Cortex of kidney (tissue), 1 donor: ENCODE measurements at regions not wholly inside any gene's neighbourhood (a gene's known extent, or its start where the extent isn't known, plus 50 kb on each side); places are given as distances from the start of the nearest gene placed in this dataset.
"Not testable (repeated sequence)": the region's sequence is repeated elsewhere in the genome, so short reads cannot be mapped to it uniquely, and the experiment has no call there.

Experiments
- DNase-seq: peaks from one replicate; lab custom pipeline; 2025; lab: John Stamatoyannopoulos, UW

DNA sequence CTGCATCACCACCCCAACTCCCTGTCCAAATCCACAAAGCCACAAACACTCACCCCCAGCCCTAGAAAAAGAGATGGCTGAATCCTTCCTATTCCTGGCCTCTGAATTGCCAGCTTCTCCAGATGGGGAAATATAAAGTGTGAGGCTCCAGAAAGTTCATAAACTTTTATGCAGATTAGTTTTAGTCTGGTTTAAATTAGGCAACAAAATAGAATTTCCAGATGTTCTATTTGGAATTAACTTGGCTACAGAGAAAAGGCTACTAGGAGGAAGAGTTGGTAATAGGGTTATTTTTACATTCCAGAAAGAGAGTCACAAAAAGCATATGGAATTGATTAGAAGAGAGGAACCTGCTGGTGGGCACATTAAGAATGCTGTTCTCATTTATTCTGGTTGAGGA, 56.0 kb downstream of the EN1 start:
- no peak for DNase-seq

DNA sequence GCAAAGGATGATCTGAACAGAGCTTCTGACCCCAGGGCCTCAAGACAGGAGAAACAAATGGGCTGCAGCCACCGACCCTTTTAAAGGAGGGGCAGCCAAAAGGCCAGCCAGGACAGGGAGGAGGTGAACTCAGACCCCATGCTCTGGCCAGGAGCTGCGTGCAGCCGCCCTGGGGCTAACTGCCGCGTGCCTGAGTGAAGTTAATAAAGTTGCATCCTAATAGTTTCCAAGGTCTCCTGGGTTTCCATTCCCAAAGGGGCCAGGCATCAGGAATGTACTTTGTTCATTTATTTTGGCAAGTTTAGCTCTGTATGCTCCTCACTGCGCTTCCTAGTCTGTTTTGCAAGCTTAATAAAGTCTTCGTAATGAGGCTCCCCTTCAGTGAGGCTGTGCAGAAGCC, 60.7 kb downstream of the EN1 start:
- no peak for DNase-seq

DNA sequence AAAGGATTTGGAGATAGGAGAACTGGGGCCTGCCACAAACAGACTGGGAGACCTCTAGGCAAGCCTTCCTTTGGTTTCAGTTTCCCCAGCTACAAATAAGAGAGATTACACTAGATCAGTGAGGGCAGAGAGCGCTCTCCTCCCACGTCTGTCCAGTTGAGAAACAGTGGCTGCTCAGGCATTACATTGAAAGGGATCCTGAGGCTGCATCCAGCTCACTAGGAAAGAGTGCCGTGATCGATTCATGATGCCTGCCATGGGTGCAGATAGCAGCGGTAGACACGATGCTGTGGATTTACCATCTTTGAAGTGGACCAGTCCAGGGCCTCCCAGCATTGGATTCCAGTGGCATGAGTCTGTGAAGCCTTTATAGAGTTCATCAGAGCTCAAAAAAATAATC, 62.6 kb downstream of the EN1 start:
- DNase-seq: no peak

DNA sequence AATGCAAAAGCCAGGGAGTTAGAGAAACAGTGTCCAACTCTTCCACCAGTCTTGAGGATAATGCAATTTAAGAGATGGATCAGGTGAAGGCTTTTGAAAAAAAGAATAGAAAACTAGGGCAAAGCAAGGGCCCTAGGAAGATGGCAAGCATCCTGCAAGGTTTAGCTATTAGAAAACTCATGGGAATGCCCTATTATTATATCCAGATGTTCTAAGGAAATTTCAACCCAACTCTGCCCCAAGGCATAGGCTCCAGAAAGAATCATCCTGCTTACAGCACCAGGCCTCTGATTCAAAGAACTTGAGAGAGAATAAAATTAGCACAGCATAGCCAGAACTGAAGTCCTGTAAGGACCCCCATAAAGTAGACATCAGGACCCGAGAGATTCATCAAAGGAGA, 68.1 kb downstream of the EN1 start:
- DNase-seq: no peak

DNA sequence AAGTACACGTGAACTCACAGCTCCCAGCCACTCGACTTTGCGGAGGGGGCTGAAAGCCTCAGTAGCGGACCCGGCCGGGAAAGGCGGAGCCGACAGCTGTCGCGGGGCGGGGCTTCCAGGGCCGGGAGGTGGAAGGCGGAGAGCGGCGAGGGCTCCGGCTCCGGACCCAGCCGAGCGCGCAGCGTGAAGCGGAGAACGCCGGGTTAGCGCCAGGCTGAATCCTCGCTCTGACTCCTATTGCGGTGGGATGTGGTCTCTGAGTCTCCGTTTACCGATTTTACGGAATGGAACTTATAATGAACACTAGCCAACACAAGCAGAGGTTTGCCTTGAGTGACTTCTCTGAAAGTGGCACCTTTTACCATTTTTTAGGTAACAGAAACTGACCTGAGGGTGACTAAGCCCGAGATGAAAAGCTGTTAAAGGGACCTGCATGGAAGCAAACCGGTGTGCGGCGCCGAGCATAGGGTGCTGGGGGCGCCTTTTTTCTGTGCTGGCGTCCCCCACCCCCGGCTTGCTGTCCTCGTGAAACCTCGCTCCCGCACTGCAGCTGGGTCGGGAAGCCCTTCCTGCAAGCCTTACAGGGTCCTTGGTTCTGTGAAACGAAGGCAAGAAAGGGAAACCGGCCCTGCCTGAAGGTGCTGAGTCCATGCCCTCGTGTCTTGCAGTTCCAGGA, 72.9 kb downstream of the EN1 start:
- DNase-seq: no peak

DNA sequence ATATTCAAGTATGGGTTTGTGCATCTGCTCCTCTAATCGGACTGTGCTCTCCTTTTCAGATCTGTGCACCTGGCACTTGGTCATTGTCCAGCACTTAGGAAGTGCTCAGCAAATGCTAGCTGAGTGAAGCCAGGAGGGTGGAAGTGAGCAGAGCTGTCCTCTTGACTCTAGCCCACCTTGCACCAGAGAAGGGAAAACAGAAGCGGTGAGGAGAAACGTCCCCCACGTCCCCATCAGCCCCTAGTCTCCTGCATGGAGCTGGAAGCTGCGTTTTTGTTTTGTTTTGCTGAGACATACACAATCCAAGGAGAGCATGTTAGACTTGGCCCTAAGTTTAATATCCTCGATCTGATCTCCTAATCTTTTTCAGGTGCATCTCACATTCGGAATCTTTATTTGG, 73.6 kb downstream of the EN1 start:
- no peak for DNase-seq

DNA sequence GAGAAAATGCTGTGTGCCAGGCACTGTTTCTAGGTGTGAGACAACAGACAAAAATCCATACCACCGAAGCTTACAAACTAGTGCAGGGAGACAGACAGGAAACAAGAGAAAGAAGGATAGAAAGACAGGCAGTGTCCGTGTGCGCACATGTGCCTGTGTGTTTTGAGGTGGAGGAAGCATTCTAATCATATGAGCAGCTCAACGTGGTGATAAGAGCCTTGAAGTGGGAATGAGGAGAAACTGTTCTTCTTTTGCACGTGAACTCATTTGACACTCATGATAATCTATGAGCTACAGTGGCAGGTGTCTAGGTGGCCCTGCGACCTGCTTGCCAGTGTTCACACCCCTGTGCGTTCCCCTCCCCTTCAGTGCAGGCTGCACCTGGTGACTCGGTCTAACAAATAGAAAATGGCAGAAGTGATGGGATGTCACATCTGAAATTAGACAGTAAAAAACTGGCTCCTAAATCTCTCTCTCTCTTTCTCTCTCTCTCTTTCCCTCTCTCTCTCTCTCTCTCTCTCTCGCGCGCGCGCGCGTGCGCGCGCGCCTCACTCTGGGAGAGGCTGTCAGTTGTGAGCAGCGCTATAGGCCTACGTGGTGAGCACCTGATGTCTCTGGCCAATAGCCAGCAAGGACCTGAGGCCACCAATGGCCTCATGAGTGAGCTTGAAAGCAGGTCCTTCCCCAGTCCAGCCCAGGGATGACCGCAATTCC, 74.8 kb downstream of the EN1 start:
- no peak for DNase-seq

DNA sequence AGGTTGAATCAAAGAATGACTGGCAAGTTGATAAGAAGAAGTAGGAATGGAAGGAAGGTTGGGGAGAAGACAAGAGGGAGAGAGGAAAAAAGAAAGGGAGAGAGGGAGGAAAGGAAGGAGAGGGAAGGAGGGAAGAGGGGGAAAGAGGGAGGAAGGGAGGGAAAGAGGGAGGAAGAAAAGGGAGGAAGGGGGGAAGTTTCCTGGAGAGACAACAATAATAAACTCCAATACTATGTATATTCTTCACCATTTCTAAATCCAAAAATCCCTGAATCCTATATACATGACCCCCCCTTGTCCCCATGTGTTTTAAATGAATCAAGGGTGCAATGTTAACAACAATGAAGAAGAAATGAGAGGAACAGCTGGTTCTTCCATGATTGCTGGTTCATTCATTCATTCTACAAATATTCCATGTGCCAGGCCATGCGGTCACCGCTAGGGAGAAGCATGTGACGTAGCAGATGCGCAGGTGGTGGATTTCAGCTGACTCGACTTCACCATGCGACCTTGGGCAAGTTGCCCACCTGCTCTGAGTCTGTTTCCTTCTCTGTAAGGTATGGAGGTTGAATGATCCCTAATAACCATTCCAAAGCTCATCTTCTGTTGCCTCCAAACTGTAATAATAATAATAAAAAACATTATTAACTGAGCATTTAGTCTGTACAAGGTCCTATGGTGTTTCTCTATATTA, 77.6 kb downstream of the EN1 start:
- no peak for DNase-seq

DNA sequence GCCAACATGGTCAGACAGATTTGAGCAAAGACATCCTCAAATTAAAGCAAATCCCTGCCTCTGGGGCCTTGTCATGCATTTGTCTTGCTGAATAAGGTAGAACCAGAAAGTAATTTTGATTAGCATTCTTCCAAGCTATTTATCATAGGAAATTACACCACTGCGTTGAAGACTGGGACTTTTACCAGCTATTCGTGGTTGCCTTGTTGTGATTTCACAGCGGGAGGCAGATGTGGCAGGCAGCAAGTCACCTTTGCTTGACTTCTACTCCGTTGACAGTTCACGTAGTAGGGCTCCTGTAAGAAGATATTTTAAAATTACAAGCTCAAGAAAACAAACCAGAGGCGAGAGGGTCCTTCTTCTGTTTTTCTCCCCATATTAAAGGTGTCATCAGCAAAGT, 80.6 kb downstream of the EN1 start:
- no peak for DNase-seq

DNA sequence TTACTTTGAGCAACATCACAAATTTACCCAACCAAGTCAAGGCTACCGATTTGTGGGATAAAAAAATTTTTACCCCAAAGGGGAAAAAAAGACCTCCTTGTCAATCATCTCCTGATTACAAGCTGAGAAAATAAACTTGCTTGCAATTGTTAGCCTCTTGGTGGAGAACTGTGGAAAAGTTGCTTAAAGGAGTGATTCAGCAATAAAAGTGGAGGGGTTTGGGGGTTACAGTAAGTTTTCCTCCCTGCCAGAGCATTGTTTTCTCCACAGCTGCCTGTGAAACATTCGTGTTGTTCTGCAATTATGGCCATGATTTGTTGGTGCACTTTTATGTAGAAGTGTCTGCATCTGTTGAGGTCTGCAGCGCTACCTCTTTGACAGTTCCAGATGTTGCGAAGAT, 82.6 kb downstream of the EN1 start:
- DNase-seq: no peak

DNA sequence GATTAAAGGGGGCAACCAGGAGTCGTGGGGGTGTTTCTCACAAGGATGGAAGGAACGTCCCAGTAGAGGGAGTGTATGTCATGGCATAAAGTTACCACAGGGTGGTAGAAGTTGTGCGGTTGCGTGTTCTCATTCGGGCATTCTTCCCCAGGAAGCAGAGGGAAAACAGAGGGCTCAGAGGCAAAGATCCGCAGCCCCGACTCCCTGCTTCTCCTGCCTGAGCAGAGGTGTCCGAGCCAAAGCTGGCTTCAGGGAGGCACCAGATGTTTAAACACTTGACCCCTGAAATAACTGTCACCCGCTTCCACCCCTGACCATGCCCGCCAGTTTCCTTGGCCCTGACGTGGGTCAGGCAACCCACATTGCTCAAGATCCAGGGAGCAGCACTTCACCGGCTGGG, 83.7 kb downstream of the EN1 start:
- DNase-seq: no peak

DNA sequence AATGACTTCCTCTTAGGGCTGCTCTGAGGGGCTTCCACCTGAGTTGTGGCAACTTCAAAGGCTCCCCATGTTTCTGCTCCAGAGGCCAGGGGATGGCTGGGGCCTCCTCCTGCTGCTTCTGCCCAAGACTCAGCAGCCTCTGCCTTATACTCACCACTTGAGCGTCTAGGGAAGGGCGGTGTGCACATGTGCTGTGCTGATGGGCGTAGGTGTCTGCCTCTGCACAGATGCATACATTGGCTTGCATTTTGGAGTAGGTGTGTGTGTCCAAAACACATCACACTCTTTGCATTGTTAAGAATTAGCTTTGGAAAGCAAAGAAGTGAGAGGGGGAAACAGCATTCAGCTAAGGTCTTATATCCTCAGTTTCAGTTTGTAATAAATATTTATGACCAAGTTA, 85.2 kb downstream of the EN1 start:
- DNase-seq: no peak

DNA sequence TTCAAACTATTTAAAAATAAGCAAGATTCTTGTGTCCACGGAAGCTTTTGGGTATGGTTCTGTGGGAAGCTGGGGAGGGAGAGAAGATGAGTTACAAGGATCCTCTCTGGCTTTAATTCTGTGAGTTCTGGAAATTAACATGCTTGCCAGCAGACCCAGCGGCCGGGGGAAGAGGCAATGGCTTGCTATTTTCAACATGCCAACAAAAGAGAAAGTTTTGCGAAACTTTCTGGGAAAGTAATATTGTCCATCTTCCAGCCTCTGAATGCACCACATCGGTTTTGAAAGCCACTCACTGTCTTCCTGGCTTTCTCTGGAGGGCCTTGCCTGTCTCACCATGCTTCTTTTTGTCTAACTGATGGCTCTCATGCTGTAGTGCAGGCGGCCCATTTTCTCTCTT, 85.7 kb downstream of the EN1 start:
- no peak for DNase-seq

DNA sequence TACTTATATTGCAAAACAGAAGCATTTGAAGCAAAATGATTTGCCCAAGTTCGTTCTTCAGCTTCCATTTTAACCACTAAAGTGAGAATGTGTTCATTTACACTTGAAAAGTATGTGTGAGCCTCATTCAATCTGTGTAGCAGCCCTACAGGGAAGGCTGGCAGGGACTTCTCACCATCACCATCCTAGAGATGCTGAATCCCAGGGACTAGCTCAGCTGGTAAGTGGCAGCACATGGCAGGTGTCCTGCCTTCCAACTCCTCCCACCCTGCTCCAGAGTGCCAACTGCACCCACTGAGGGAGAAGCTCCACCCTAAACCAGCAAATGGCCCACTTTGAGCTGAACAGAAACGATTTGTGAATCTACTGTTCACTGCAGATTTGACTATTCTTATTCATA, 91.5 kb downstream of the EN1 start:
- DNase-seq: no peak

DNA sequence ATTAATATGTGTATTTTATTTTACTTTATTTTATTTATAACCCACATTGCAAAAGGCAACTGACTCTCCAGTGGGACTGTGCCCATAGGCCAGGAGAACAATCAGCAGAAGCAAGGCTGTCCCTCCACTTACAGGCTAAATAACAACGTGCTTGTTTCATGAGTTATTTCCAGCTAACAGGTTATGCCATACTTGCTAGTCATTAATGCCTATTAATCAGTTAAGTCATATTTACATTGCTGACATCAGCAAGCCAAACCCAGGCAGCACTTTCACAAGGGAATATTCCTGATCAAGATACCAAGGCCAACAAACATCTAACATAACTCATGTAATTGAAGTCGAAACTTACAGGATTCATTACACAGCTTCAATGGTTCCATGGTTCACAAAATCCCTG, 92.1 kb downstream of the EN1 start:
- no peak for DNase-seq

DNA sequence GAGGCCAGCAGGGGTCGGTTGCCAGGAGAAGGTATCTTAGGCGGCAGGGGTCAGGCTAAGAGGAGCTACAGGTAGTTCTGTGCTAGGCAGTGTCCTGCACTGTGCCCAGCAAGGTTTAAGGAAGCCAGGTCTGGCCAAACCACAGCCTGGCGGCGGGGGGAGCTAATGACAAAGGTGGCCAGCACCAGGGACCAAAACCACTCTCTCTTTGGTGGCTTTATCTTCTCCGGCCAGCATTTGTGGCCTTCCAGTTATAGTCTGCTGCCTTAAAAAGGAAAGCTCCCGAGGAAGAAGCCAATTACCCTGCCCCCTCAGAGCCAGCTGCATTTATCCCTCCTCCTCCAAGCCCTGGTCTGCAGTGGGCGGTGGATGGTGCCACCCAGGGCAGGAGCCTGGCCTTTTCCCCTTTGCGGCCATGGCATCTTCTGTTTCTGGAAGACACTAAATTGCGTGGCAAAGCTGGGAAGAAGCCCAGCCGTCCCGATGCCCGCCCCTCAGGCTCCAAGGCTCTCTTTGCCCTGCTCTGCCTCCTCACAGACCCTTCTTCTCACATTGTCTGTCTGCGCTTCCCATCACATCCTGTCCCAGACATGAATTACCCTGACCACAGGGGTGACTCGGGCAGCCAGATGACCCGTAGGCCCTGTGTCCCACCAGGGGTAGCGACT, 94.6 kb downstream of the EN1 start:
- no peak for DNase-seq

DNA sequence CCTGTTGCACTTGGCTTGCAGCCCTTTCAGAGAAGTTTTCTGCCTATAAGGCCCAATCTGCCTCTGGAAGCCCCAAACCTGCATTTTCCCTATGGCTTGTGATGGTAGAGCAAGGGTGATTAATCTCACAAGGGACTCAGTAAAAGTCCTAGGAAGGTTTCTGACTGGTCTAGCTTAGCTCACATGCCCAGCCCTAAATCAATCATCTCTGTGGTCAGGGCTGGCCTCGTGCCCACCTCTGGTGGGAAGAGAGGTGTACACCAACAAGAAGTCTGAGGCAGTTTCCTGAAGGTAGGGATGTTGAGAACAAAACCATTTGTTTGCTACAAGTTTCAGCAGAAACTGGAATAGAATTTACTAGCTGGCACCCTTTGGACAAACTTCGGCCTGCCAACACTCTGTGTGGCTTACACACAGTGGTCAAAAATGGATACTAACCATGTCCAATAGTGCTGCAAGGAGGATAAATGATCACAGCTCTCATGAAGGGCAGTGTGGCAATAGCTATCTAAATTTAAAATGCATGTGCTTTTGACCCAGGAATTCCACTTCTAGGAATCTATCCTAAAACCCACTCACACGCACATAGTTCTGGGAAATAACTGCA, 96.4 kb downstream of the EN1 start:
- no peak for DNase-seq

DNA sequence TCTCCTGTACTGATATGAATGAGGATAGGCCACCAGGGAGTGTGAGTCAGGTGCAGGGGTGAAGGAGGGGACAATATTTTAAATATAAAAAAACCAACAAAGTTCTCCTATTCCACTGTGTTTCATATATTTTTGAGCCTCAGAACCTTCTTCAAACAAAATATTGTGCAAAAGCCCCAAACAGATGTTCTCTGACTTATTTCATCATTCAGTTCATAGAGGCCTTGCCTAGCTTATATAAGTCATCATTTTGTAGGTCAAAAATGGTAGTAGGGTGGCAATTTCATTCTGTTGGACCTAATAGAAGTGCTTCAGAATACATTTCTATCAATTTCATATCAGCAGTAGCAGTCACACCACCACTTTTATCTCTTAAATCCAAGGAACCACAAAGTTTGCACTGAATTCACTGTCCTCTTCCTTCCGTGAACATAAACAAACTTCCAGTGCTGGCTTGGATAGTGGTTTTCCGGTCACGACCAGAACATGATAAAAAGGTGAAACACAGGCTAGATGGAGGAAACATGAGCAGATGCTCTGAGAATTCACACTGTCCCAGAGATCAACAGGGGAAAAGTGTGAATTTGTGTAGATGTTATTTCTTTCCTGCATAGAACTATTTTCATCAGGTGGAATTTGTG, 99.1 kb downstream of the EN1 start:
- DNase-seq: no peak

DNA sequence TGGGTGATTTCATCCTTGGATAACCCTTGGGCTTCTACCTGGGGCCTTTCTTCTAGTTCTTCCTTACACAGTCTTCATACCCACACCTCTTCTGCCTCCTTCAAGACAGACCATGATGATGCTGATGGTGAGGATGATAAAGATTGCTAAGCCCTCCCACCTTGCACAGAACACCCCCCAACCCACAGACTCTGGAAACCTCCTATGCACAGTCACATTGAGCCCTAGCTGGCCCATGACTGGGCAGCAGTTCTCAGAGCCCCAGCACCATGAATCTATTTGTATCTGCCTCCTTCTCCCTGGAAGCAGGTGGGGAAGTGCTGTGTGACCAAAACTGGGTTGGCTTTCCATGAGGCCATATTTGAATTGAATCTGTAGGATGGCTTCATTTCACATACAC, 99.8 kb downstream of the EN1 start:
- DNase-seq: no peak

DNA sequence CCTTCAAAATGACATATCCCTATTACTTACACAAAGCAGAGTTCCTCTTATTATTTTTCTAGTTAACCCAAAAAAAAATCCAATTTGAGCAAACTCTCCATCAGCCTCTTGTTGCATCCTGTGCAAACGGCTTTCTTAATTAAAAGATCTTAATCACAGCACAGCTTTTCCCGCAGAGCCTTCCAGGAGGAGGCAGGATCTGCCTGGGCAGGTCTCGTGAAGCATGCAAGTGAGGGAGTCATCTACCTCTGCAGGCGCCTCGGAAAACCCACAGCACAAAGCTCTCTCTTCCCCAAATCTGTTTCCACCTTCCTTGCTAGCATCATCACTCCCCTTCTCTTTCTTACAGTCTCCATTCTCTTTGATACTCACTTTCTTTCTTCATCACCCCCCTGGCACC, 100.4 kb downstream of the EN1 start:
- DNase-seq: no peak

DNA sequence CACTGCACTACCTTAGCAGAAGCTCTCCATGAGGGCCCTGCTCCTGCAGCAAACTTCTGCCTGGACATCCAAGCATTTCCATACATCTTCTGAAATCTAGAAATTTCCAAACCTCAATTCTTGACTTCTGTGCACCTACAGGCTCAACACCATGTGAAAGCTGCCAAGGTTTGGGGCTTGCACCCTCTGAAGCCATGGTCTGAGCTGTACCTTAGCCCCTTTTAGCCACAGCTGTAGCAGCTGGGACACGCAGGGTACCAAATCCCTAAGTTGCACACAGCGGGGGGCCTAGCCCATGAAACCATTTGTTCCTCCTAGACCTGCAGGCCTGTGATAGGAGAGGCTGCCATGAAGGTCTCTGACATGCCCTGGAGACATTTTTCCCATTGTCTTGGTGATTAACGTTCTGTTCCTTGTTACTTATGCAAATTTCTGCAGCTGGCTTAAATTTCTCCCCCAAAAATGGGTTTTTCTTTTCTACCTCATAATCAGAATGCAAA, 102.7 kb downstream of the EN1 start:
- not testable (repeated sequence) for DNase-seq
